Gastroesophageal sphincter (tissue), 4 donors: ENCODE measurements at regions not wholly inside any gene's neighbourhood (a gene's known extent, or its start where the extent isn't known, plus 50 kb on each side); places are given as distances from the start of the nearest gene placed in this dataset.

ENCODE experiments used
- ATAC-seq: fragments of 150-250 bp; one replicate; pipeline ENCODE4 v1.9.1; 2016; ENCODE audit warnings: mild to moderate bottlenecking, moderate library complexity
- H3K27ac ChIP-seq, 4 donors: fragments of 200-600 bp; sonication (generic) in 3 of 4; 1 replicate in 3 of 4; 2 replicates in 1 of 4; pipeline ENCODE4 v1.5.1; 2016 to 2019
- H3K27me3 ChIP-seq: fragments of 200-600 bp; sonication (generic); one replicate; pipeline ENCODE4 v1.5.1; 2019
- H3K36me3 ChIP-seq, 2 donors: fragments of 200-600 bp; sonication (generic); one replicate each; pipeline ENCODE4 v1.5.1; 2019; ENCODE audit warnings: control low read depth in 1 of 2
- H3K4me1 ChIP-seq, 3 donors: fragments of 200-600 bp; sonication (generic); 1 replicate in 2 of 3; 2 replicates in 1 of 3; pipeline ENCODE4 v1.5.1; 2016 to 2019; ENCODE audit warnings: control low read depth in 2 of 3
- H3K4me3 ChIP-seq, 2 donors: fragments of 200-600 bp; sonication (generic); one replicate each; pipeline ENCODE4 v1.5.1; 2019; ENCODE audit warnings: mild to moderate bottlenecking in 1 of 2, moderate library complexity in 1 of 2
- H3K9me3 ChIP-seq, 3 donors: fragments of 200-600 bp; sonication (generic); one replicate each; pipeline ENCODE4 v1.5.1; 2017 to 2019; ENCODE audit warnings: control low read depth in 2 of 3
- CTCF ChIP-seq, 4 experiments: fragments of 200-600 bp in 2 of 4; fragments of 450-650 bp in 2 of 4; sonication (generic) in 1 of 4; IDR thresholded peaks; one replicate each; pipeline ENCODE4 v1.5.1; 2017 to 2019; ENCODE audit warnings: antibody characterized with exemption in 4 of 4, mild to moderate bottlenecking in 2 of 4, moderate library complexity in 2 of 4
- EP300 ChIP-seq: sonication (generic); formaldehyde crosslinking; IDR thresholded peaks from one replicate; pipeline ENCODE4 v1.6.1; 2017; ENCODE audit warnings: antibody characterized with exemption, mild to moderate bottlenecking
- POLR2A ChIP-seq, 2 donors: fragments of 450-650 bp; IDR thresholded peaks; one replicate each; pipeline ENCODE4 v1.6.1; 2017; ENCODE audit warnings: antibody characterized with exemption in 2 of 2, mild to moderate bottlenecking in 2 of 2, moderate library complexity in 1 of 2
- POLR2AphosphoS5 ChIP-seq: sonication (generic); formaldehyde crosslinking; IDR thresholded peaks from one replicate; pipeline ENCODE4 v1.6.1; 2017; ENCODE audit warnings: antibody characterized with exemption
- WGBS, 2 donors: methylation state at CpG; one replicate each; pipeline ENCODE4 v1.1.5; 2018; ENCODE audit warnings: low coverage in 1 of 2; 5-methylcytosine and 5-hydroxymethylcytosine counted together

DNA sequence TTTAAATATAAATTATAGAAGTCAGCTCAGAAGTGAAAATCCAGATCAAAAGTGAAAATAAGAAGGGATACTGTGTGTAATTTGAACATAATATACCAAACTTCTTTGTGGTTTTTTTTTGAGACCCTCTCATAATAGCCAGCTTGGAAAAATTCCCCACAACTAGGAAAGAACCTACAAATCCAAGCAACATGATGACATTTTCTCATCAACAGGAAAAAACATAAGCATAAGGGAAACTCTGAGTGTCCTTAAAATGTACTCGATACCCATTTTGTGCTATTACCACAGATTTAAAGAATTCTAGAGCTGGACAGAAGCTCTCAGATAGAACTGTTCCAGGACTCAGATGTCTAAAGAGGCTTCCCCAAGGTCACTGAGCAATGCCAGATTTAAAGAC is 214.8 kb upstream of the KLF14 start:
- no peak for TF ChIP-seq POLR2A (IDR thresholded peaks at IDR 0.05)
- no peak for TF ChIP-seq POLR2AphosphoS5
- no peak for TF ChIP-seq EP300
- TF ChIP-seq CTCF (IDR thresholded peaks at IDR 0.05), result no peak
- ATAC-seq, result no peak
- H3K27me3 ChIP-seq, result no peaks in the 10 kb centered on the region
- peaks cover 2 to 73% (median 6%) of the 10 kb centered on the region in 3 donors for H3K4me1 ChIP-seq
- H3K4me3 ChIP-seq, result no peak overlapping the region
- H3K27ac ChIP-seq, result no peak overlapping the region
- H3K9me3 ChIP-seq, result no peaks in the 10 kb centered on the region
- WGBS, 2 donors, result 80% methylated on average over 1 of the region's 1 CpG
- H3K36me3 ChIP-seq, result peaks cover 0 to 22% of the 10 kb centered on the region in 2 donors

GRCh38 chr7:130949550-130949949 is 215.5 kb upstream of the KLF14 start:
- 100% methylated on average over 1 to 2 of the region's 2 CpGs for WGBS, 2 donors
- H3K27me3 ChIP-seq, result no peaks in the 10 kb centered on the region
- no peak overlapping the region for H3K27ac ChIP-seq
- H3K4me3 ChIP-seq, result no peak overlapping the region
- no peak for ATAC-seq
- no peak for TF ChIP-seq POLR2A (IDR thresholded peaks at IDR 0.05)
- H3K4me1 ChIP-seq, result peaks cover 2 to 71% (median 3%) of the 10 kb centered on the region in 3 donors
- no peaks in the 10 kb centered on the region for H3K9me3 ChIP-seq
- peaks cover 0 to 26% of the 10 kb centered on the region in 2 donors for H3K36me3 ChIP-seq

- no peak for TF ChIP-seq POLR2AphosphoS5
- no peak for TF ChIP-seq POLR2A (IDR thresholded peaks at IDR 0.05)
- TF ChIP-seq CTCF (IDR thresholded peaks at IDR 0.05), result no peak
- H3K27ac ChIP-seq, result no peak overlapping the region
- no peak overlapping the region for H3K4me3 ChIP-seq
- no peak for ATAC-seq
- H3K4me1 ChIP-seq, result peaks cover 0 to 71% (median 2%) of the 10 kb centered on the region in 3 donors
- 62 to 100% methylated on average over 1 of the region's 1 CpG for WGBS, 2 donors
- H3K36me3 ChIP-seq, result peaks cover 0 to 30% of the 10 kb centered on the region in 2 donors
- H3K27me3 ChIP-seq, result no peaks in the 10 kb centered on the region
- no peaks in the 10 kb centered on the region for H3K9me3 ChIP-seq
These were observed 216.0 kb upstream of the KLF14 start for GRCh38 chr7:130950054-130950453.

DNA sequence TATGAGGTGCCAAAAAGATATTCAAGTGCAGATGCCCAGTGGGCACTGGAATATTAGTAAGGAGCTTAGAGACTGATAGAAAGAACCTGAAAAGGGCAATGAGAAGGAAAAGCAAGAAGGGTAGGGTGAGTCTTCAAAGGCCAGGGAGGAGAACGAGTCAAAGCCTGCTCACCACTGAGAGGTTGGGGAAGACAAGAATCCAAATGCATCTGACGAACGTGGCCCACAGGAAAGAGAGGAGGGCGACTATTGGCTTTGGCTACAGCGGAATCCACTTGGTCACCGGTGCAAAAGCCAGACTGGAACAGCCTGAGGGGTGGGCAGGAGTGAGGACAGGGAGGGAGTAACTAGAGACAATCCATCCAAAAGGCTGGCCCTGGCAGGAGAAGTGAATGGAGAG is 216.7 kb upstream of the KLF14 start:
- H3K4me1 ChIP-seq, result peaks cover 0 to 70% (median 2%) of the 10 kb centered on the region in 3 donors
- 95 to 100% methylated on average over 3 to 6 of the region's 6 CpGs for WGBS, 2 donors
- H3K4me3 ChIP-seq, result no peak overlapping the region
- H3K27ac ChIP-seq, result no peak overlapping the region
- TF ChIP-seq POLR2A (IDR thresholded peaks at IDR 0.05), result no peak
- TF ChIP-seq POLR2AphosphoS5, result no peak
- TF ChIP-seq EP300, result no peak
- TF ChIP-seq CTCF (IDR thresholded peaks at IDR 0.05), result no peak
- H3K36me3 ChIP-seq, result peaks cover 0 to 37% of the 10 kb centered on the region in 2 donors
- no peak for ATAC-seq
- no peaks in the 10 kb centered on the region for H3K27me3 ChIP-seq
- no peaks in the 10 kb centered on the region for H3K9me3 ChIP-seq

- no peak for ATAC-seq
- Histone ChIP-seq H3K4me1 (peaks cover 0 to 71% (median 2%) of the 10 kb centered on the region in 3 donors), H3K9me3 (no peaks in the 10 kb centered on the region), H3K36me3 (peaks cover 0 to 37% of the 10 kb centered on the region in 2 donors), H3K4me3 (no peak overlapping the region), H3K27ac (peak overlapping the region in 1 of 4 donors; percentile 7), H3K27me3 (no peaks in the 10 kb centered on the region)
- WGBS, 2 donors, result 80 to 83% methylated on average over 12 to 13 of the region's 14 CpGs
- TF ChIP-seq EP300, result no peak
- no peak for TF ChIP-seq POLR2A (IDR thresholded peaks at IDR 0.05)
- no peak for TF ChIP-seq POLR2AphosphoS5
- TF ChIP-seq CTCF (IDR thresholded peaks at IDR 0.05), result no peak
These were observed 217.4 kb upstream of the KLF14 start for GRCh38 chr7:130951303-130951975.
